Fibroblast of lung (primary cell): ENCODE measurements at regions not wholly inside any gene's neighbourhood (a gene's known extent, or its start where the extent isn't known, plus 50 kb on each side); places are given as distances from the start of the nearest gene placed in this dataset.

ENCODE experiments used
- DNase-seq, 2 donors: peaks; one replicate each; pipeline versions ENCODE4 v3.0.0 to v3.0.0-alpha.2; 2010; ENCODE audit warnings: low read depth in 2 of 2
- H2AFZ ChIP-seq: 2 replicates; pipeline ENCODE4 v1.5.1; 2012; ENCODE audit warnings: low read length, control low read depth, inconsistent platforms
- H3K27ac ChIP-seq: 2 replicates; pipeline ENCODE4 v1.5.1; 2011; ENCODE audit warnings: low read length, control low read depth; ENCODE audit not compliant: insufficient read depth
- H3K27me3 ChIP-seq: 2 replicates; pipeline ENCODE4 v1.5.1; 2011; ENCODE audit warnings: mild to moderate bottlenecking, low read length; ENCODE audit not compliant: control insufficient read depth, insufficient read depth
- H3K36me3 ChIP-seq: 2 replicates; pipeline ENCODE4 v1.5.1; 2011; ENCODE audit warnings: low read length; ENCODE audit not compliant: control insufficient read depth, insufficient read depth
- H3K4me1 ChIP-seq: 2 replicates; pipeline ENCODE4 v1.5.1; 2011; ENCODE audit warnings: low read length; ENCODE audit not compliant: control insufficient read depth, insufficient read depth; ENCODE audit errors: extremely low read depth
- H3K4me2 ChIP-seq: 2 replicates; pipeline ENCODE4 v1.5.1; 2011; ENCODE audit warnings: low read length, control low read depth; ENCODE audit not compliant: insufficient read depth; ENCODE audit errors: extremely low read depth
- H3K4me3 ChIP-seq, 4 experiments: fragments of 200-600 bp in 1 of 4; sonication (generic) in 1 of 4; replicated peaks in 1 of 4; 2 replicates each; pipeline ENCODE4 v1.5.1; 2011 to 2016; ENCODE audit warnings: low read length in 4 of 4, low read depth in 3 of 4, mild to moderate bottlenecking in 3 of 4, control low read depth in 2 of 4, inconsistent platforms in 1 of 4, mixed read lengths in 1 of 4; ENCODE audit not compliant: insufficient read depth in 1 of 4; ENCODE audit errors: control extremely low read depth in 1 of 4
- H3K79me2 ChIP-seq: 2 replicates; pipeline ENCODE4 v1.5.1; 2012; ENCODE audit warnings: mild to moderate bottlenecking, low read length, inconsistent platforms; ENCODE audit not compliant: control insufficient read depth, insufficient read depth
- H3K9ac ChIP-seq: 2 replicates; pipeline ENCODE4 v1.5.1; 2011; ENCODE audit warnings: mild to moderate bottlenecking, low read length, control low read depth; ENCODE audit not compliant: insufficient read depth
- H3K9me3 ChIP-seq: 2 replicates; pipeline ENCODE4 v1.5.1; 2012; ENCODE audit warnings: low read depth, low read length; ENCODE audit not compliant: control insufficient read depth, insufficient read depth
- H4K20me1 ChIP-seq: 2 replicates; pipeline ENCODE4 v1.5.1; 2011; ENCODE audit warnings: low read length; ENCODE audit not compliant: control insufficient read depth, insufficient read depth; ENCODE audit errors: extremely low read depth
- EZH2 ChIP-seq: IDR thresholded peaks from 2 replicates; pipeline ENCODE4 v1.5.1; 2012; ENCODE audit warnings: low read length, control low read depth, mild to moderate bottlenecking; ENCODE audit errors: missing control alignments
- TF ChIP-seq, protein P1 (sequence below), 2 donors: IDR thresholded peaks in 1 of 2; conservative IDR thresholded peaks in 1 of 2; 1 replicate in 1 of 2; 2 replicates in 1 of 2; pipeline ENCODE4 v1.5.1; 2011 to 2012; ENCODE audit warnings: low read length in 2 of 2, control low read depth in 1 of 2, inconsistent platforms in 1 of 2, low read depth in 1 of 2, mild to moderate bottlenecking in 1 of 2

DNA sequence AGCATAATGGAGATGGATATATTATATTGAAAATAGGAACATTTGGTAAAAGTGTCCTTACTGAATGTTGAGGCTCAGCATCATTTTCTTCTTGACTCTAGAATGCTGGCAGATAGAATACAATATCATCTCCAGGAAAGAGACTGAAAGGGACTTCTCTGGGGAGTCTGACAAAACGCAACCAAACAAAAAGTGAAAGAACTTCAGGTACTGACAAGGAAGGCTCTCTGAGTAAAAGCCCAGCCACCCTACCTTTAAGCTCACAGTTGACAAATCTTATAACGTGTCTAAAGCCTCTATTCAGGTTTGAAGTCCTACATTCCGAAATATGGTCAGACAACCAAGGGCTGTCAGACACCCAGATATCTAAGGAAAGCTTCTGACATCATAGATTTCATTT, 590.8 kb downstream of the SOX6 start:
- no peaks in the 10 kb centered on the region for H4K20me1 ChIP-seq
- DNase-seq, result no peak
- H3K4me2 ChIP-seq, result no peak overlapping the region
- H3K27ac ChIP-seq, result no peak overlapping the region
- H3K36me3 ChIP-seq, result no peaks in the 10 kb centered on the region
- H3K4me1 ChIP-seq, result no peaks in the 10 kb centered on the region
- no peak overlapping the region for H3K9ac ChIP-seq
- no peak overlapping the region for H2AFZ ChIP-seq
- TF ChIP-seq EZH2, result no peak
- TF ChIP-seq, protein P1, sequence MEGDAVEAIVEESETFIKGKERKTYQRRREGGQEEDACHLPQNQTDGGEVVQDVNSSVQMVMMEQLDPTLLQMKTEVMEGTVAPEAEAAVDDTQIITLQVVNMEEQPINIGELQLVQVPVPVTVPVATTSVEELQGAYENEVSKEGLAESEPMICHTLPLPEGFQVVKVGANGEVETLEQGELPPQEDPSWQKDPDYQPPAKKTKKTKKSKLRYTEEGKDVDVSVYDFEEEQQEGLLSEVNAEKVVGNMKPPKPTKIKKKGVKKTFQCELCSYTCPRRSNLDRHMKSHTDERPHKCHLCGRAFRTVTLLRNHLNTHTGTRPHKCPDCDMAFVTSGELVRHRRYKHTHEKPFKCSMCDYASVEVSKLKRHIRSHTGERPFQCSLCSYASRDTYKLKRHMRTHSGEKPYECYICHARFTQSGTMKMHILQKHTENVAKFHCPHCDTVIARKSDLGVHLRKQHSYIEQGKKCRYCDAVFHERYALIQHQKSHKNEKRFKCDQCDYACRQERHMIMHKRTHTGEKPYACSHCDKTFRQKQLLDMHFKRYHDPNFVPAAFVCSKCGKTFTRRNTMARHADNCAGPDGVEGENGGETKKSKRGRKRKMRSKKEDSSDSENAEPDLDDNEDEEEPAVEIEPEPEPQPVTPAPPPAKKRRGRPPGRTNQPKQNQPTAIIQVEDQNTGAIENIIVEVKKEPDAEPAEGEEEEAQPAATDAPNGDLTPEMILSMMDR (conservative IDR thresholded peaks at IDR 0.05 in 1 of 2, IDR thresholded peaks at IDR 0.05 in 1 of 2; ENCODE audit: low read depth in 1 of 2, low read length in 2 of 2), result no peak
- H3K4me3 ChIP-seq, result no peak overlapping the region
- H3K9me3 ChIP-seq, result no peaks in the 10 kb centered on the region
- H3K79me2 ChIP-seq, result no peaks in the 10 kb centered on the region
- H3K27me3 ChIP-seq, result no peaks in the 10 kb centered on the region

DNA sequence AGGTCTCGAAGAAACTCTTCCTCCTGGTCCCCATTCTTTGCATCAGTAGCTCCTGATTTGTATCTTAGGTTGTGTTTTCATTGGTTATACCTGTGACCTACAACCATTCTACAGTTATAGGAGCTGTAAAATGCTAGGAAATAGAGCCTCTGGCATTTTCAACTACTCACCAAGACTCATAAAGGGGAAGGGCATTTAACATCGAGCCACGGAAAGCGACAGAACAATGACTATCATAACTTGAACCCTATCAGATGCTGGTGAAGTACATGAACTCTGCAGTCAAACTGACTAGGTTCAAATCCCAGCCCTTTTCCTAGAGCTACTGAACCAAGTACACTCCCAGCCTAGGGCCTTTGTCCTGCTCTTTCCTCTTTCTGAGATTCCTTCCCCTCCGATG, 588.0 kb downstream of the SOX6 start:
- H4K20me1 ChIP-seq, result no peaks in the 10 kb centered on the region

DNA sequence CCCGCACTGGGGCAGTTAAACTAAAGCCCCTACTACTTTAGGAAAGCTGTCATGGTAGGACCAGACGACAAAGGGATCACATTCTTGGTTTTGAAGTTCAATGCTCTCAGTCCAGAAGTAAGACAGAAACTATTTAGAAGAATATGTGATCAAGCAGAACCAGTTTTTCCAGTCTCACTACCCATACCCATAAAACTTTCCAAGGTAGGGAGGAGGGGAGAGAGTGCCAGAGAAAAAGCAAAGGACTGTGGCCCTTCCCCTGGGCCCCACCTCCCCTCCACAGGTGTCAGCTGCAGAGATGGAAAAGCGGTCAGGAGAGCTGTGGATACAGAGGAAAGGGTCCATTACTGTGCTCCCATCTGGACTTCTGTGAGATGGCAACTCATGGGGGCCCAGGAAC, 587.1 kb downstream of the SOX6 start:
- Histone ChIP-seq H3K9me3 (no peaks in the 10 kb centered on the region), H3K27ac (no peak overlapping the region), H3K4me1 (no peaks in the 10 kb centered on the region), H3K79me2 (no peaks in the 10 kb centered on the region), H3K9ac (no peak overlapping the region), H4K20me1 (no peaks in the 10 kb centered on the region), H3K36me3 (no peaks in the 10 kb centered on the region), H3K27me3 (no peaks in the 10 kb centered on the region), H3K4me2 (no peak overlapping the region), H3K4me3 (no peak overlapping the region), H2AFZ (no peak overlapping the region)
- no peak for DNase-seq
- TF ChIP-seq EZH2, result no peak
- TF ChIP-seq, protein P1 (conservative IDR thresholded peaks at IDR 0.05 in 1 of 2, IDR thresholded peaks at IDR 0.05 in 1 of 2; ENCODE audit: low read depth in 1 of 2, low read length in 2 of 2), result no peak

More for the DNA sequence above, 588.0 kb downstream of the SOX6 start:
- no peak overlapping the region for H3K4me3 ChIP-seq
- H3K79me2 ChIP-seq, result no peaks in the 10 kb centered on the region
- no peak overlapping the region for H3K4me2 ChIP-seq
- TF ChIP-seq, protein P1 (conservative IDR thresholded peaks at IDR 0.05 in 1 of 2, IDR thresholded peaks at IDR 0.05 in 1 of 2; ENCODE audit: low read depth in 1 of 2, low read length in 2 of 2), result no peak
- TF ChIP-seq EZH2, result no peak
- no peak overlapping the region for H3K9ac ChIP-seq
- no peaks in the 10 kb centered on the region for H3K4me1 ChIP-seq
- no peak for DNase-seq
- H2AFZ ChIP-seq, result no peak overlapping the region
- H3K27ac ChIP-seq, result no peak overlapping the region
- no peaks in the 10 kb centered on the region for H3K9me3 ChIP-seq
- H3K36me3 ChIP-seq, result no peaks in the 10 kb centered on the region
- no peaks in the 10 kb centered on the region for H3K27me3 ChIP-seq
